ENCODE measurements at regions not wholly inside any gene's neighbourhood (a gene's known extent, or its start where the extent isn't known, plus 50 kb on each side); places are given as distances from the start of the nearest gene placed in this dataset.
"Not testable (repeated sequence)": the region's sequence is repeated elsewhere in the genome, so short reads cannot be mapped to it uniquely, and the experiment has no call there.

DNA sequence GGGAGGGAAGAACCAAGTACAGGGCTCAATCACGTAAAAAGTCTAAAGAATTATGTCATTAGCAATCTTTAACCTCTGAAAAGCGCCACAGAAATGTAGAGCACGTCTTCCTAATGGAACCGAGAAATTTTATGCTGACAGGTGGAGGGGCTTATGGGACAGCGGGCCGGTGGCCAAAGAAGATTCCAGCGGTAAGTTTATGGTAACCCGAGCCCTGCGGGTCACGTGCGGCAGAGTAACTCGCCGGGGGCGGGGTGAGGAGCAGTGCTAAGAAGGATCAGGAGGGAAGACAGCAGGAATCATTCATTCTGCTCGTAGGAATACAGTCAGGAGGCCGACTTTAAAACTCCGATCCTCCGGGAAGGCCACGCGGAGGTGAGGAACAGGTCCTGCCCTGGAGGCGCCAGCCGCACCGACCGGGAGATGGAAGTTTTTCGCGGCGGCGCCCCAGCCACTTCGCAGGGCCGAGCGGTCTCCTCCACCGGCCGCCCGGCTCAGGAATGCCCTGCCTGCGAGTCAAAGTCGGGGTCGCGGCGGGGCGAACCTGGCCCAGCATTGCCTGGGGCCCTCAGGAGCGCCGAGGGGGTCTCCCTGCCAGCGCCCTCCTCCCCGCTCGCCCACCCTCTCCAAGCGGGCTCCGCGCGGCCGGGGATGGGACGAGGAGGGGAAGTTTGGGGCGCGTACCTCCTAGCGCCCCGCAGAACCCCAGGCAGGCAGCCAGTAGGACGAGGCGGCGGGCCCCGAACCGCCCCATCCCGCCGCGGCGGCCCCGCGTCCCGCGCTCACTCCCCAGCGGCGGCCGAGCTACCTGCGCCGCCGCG, 101.8 kb downstream of the ESM1 start:
- no peak for DNase-seq

DNA sequence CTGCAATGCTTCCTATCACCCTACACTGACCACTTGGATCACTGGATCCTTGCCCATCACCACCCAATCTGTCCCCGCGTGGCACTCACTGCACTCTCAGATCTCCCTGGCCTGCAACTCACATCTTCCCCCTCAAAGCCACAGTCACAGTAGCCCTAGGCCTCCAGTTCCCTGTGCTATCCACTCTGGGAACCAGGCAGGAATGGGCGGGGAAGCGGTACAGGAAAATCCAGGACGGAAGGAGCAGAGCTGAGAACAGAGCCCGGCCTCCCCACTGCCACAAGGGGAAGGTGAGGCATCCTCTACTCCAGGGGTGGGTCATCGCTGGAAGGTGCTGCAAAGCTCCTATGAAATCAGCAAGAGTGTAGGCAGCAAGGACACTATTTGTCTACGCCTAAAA, 102.6 kb downstream of the ESM1 start:
- DNase-seq: no peak

- DNase-seq: no peak
Observed at GRCh38 chr5:54882101-54882500, 103.3 kb downstream of the ESM1 start.

- no peak for DNase-seq
Observed at GRCh38 chr5:54881286-54882005, 103.9 kb downstream of the ESM1 start.

DNA sequence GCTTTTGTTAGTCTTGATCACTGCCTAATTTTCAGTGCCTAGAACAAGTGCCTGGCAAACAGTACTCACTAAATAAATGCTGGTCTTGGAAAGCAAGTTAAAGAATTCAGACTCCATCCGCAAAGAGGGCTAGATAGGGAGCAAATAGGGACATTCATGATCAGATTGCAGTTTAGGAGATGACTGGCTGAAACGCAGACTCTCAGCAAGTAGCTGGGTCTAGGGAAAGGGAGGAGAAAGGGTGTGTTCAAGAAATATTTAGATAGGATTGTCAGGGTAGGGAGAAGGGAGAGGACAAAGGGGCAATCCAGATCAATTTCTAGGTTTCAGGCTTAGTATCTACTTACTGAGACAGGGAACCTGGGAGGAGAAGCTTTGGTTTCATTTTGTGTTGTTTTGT, 108.4 kb downstream of the ESM1 start:
- DNase-seq: no peak

GRCh38 chr5:54876556-54876955, 108.8 kb downstream of the ESM1 start:
- no peak for DNase-seq

- DNase-seq: no peak
Observed at GRCh38 chr5:54874337-54875021, 110.9 kb downstream of the ESM1 start.

- DNase-seq: no peak
Observed at GRCh38 chr5:54873691-54874090, 111.7 kb downstream of the ESM1 start.

- no peak for DNase-seq
Observed at GRCh38 chr5:54872810-54873209, 112.6 kb downstream of the ESM1 start.

DNA sequence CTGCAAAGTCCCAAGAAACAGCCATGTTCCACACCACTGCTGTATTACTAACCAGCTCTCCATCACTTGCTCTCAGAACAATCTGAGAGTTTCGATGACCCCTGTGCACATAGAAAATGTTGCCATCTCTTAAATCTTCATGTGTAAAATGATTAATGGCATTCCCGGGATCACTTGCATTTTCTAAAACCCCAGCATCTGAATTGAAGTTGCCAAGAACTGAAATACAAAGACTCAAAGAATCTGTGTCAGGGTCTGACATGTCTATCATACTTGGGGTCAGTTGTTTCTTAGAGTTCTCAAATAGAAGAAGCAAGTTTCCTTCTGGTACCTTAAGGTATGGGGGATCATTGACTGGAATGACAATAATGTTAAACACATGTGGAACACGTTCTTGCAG, 115.1 kb downstream of the ESM1 start:
- DNase-seq: no peak

DNA sequence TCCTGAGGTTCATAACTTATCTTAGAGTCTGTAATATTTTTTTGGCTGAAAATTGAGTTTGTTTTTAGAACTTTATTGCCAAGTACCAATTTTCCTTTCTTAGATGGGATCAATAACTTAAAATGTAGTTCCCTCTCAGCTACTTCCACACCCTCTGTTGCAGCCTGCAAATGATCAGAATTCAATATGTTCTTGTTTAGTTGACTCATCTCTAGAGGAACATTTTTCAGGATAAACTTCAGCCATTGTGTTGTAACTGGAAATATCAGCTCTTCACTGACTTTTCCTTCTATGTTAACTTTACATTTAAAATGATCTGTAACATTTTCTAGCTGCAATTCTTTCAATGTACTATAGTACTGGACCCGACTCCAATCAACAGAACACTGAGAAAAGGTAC, 115.7 kb downstream of the ESM1 start:
- DNase-seq: no peak

- no peak for DNase-seq
Observed at GRCh38 chr5:54868511-54869483, 116.6 kb downstream of the ESM1 start.

DNA sequence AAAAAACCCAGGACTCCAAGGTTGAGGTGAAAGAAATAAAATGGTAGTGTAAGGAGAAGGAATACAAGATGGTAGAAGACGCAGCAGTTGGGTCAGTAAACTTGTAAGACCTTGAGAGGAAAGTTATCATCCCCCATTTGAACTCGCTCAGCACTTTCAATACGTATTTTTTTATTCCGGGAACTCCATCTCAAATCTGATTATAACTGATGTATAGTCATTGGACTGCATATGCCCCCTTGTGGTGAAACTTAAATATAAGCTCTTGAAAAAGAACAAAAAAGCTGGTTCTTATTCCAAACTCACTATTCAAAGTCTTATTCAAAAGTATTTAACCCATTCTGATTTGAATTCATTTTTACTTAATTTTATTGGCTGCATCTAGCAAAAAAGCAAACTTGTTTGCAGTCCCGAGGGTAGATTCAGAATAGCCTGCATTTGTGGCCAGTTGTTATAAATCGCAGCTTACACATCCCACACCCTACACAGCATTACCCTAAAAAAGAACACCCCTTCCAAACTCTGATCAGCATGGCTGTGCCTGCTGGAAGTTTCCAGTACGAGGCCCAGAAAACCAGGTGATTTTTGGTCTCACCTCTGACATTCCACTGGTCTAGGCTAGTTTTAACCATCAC, 118.0 kb downstream of the ESM1 start:
- DNase-seq: peak; percentile 14 to 37

DNA sequence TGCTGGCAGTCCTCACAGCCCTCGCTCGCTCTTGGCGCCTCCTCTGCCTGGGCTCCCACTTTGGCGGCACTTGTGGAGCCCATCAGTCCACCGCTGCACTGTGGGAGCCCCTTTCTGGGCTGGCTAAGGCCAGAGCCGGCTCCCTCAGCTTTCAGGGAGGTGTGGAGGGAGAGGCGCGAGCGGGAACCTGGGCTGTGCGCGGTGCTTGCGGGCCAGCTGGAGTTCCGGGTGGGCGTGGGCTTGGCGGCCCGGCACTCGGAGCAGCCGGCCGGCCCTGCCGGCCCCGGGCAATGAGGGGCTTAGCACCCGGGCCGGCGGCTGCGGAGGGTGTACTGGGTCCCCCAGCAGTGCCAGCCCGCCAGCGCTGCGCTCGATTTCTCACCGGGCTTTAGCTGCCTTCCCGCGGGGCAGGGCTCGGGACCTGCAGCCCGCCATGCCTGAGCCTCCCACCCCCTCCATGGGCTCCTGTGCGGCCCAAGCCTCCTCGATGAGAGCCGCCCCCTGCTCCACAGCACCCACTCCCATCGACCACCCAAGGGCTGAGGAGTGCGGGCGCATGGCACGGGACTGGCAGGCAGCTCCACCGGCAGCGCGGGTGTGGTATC, 120.4 kb downstream of the ESM1 start:
- not testable (repeated sequence) for DNase-seq

DNA sequence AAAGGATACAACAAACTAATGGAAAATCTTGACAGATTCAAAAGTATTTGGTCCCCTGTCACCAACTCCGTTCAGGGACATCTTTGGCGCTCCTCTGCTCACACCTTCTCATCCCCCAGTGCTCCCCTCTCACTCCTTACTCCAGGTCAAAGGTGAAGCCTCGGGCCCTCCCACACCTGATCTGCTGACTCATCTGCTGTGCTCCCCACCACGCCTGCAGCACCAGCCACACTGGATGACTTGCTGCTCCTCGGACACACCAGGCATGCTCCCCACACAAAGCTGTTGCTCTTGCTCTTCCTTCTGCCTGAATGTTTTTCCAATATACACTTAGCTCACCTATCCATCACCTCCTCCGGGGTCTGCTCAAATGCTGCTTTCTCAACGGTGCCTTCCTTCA, 123.4 kb downstream of the ESM1 start:
- no peak for DNase-seq

GRCh38 chr5:54861212-54861894, 124.0 kb downstream of the ESM1 start:
- no peak for DNase-seq

GRCh38 chr5:54860321-54860720, 125.1 kb downstream of the ESM1 start:
- DNase-seq: no peak

- DNase-seq: no peak
Observed at GRCh38 chr5:54859316-54859715, 126.1 kb downstream of the ESM1 start.

DNA sequence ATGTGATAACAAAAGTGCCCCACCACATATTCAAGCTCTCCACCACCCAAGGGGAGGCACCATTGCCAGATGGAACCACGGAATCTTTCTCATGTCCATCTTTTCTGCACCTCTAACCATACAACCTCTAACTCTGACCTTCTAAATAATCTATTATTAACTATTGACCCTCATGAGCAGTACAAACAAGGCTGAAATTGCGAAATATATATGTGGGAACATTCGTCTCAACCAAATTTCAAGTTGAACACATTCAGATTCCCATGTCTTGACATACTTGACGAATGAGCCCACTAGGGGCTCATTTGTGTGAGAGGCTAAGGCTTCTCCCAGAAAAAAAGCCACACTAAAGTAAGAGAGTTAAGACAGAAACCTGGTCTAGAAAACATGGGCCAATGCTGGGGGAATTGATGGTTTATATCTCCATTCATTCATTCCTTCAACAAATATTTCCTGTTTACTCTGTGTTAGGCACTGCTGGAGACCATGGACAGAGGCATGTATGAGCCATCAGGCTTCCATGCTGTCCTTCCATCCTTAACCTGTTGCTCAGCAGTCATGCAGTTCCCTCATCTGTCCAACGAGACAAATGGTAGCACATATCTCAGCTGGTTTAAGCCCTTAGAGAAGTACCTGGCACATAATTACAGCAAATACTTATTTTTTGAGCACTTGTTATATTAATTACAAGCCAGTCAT, 130.4 kb downstream of the ESM1 start:
- no peak for DNase-seq

- no peak for DNase-seq
Observed at GRCh38 chr5:54852007-54852406, 133.4 kb downstream of the ESM1 start.

All from NCI-H2081 (cell line).